ENCODE measurements at regions not wholly inside any gene's neighbourhood (a gene's known extent, or its start where the extent isn't known, plus 50 kb on each side); places are given as distances from the start of the nearest gene placed in this dataset.

GRCh38 chr20:59376109-59376841 lies 75.9 kb downstream of the EDN3 start:
- intact Hi-C loops (cut with micrococcal nuclease), result no loop called here
- ATAC-seq (no peak), DNase-seq (no peak)

- DNase-seq, result no peak
- intact Hi-C loops (cut with micrococcal nuclease), result no loop called here
- no peak for ATAC-seq
These were observed 76.6 kb downstream of the EDN3 start for GRCh38 chr20:59376998-59377397.

- no peak for DNase-seq
- intact Hi-C loops (cut with micrococcal nuclease), result no loop called here
These were observed 77.4 kb downstream of the EDN3 start for GRCh38 chr20:59377842-59378241.

GRCh38 chr20:59378396-59378795 lies 78.0 kb downstream of the EDN3 start:
- ATAC-seq, result no peak
- DNase-seq, result no peak
- intact Hi-C loops (cut with micrococcal nuclease), result no loop called here

More at GRCh38 chr20:59377842-59378241, 77.4 kb downstream of the EDN3 start:
- no peak for ATAC-seq

- intact Hi-C loops (cut with micrococcal nuclease), result no loop called here
- DNase-seq, result no peak
- ATAC-seq, result no peak
These were observed 78.6 kb downstream of the EDN3 start for GRCh38 chr20:59378966-59379365.

- DNase-seq (no peak), ATAC-seq (no peak)
- intact Hi-C loops (cut with micrococcal nuclease), result no loop called here
These were observed 81.3 kb downstream of the EDN3 start for GRCh38 chr20:59381689-59382088.

- intact Hi-C loops (cut with micrococcal nuclease), result no loop called here
- ATAC-seq (no peak), DNase-seq (no peak)
These were observed 81.8 kb downstream of the EDN3 start for GRCh38 chr20:59382157-59382725.

- DNase-seq (no peak), ATAC-seq (no peak)
- intact Hi-C loops (cut with micrococcal nuclease), result no loop called here
These were observed 82.5 kb downstream of the EDN3 start for GRCh38 chr20:59382907-59383306.

- no peak for DNase-seq
- intact Hi-C loops (cut with micrococcal nuclease), result no loop called here
- ATAC-seq, result no peak
These were observed 84.6 kb downstream of the EDN3 start for GRCh38 chr20:59385038-59385437.

GRCh38 chr20:59385480-59385879 lies 85.1 kb downstream of the EDN3 start:
- DNase-seq, result no peak
- ATAC-seq, result no peak
- intact Hi-C loops (cut with micrococcal nuclease), result no loop called here

- DNase-seq (no peak), ATAC-seq (no peak)
- intact Hi-C loops (cut with micrococcal nuclease), result no loop called here
These were observed 86.4 kb downstream of the EDN3 start for GRCh38 chr20:59386809-59387208.

GRCh38 chr20:59387891-59388290 lies 87.5 kb downstream of the EDN3 start:
- intact Hi-C loops (cut with micrococcal nuclease), result no loop called here
- ATAC-seq, result no peak
- no peak for DNase-seq

- intact Hi-C loops (cut with micrococcal nuclease), result no loop called here
- ATAC-seq (no peak), DNase-seq (no peak)
These were observed 88.0 kb downstream of the EDN3 start for GRCh38 chr20:59388402-59388801.

- no peak for DNase-seq
- intact Hi-C loops (cut with micrococcal nuclease), result no loop called here
- ATAC-seq, result no peak
These were observed 90.0 kb downstream of the EDN3 start for GRCh38 chr20:59390437-59390836.

- intact Hi-C loops (cut with micrococcal nuclease), result no loop called here
- DNase-seq, result no peak
- ATAC-seq, result no peak
These were observed 91.6 kb downstream of the EDN3 start for GRCh38 chr20:59391975-59392374.

- ATAC-seq, result no peak
- intact Hi-C loops (cut with micrococcal nuclease), result no loop called here
- no peak for DNase-seq
These were observed 92.3 kb downstream of the EDN3 start for GRCh38 chr20:59392736-59393135.

- intact Hi-C loops (cut with micrococcal nuclease), result no loop called here
These were observed 92.7 kb downstream of the EDN3 start for GRCh38 chr20:59393142-59393541.

GRCh38 chr20:59395729-59396128 lies 95.3 kb downstream of the EDN3 start:
- ATAC-seq (no peak), DNase-seq (no peak)
- intact Hi-C loops (cut with micrococcal nuclease), result no loop called here

More at GRCh38 chr20:59393142-59393541, 92.7 kb downstream of the EDN3 start:
- DNase-seq, result no peak
- ATAC-seq, result no peak

- intact Hi-C loops (cut with micrococcal nuclease), result no loop called here
These were observed 98.3 kb downstream of the EDN3 start for GRCh38 chr20:59398537-59399205.

GRCh38 chr20:59399426-59400099 lies 99.2 kb downstream of the EDN3 start:
- DNase-seq (no peak), ATAC-seq (no peak)
- intact Hi-C loops (cut with micrococcal nuclease), result loop anchor here (10.0 kb wide), 2 partner anchors 165 to 525 kb away; no protein-coding TSS in a partner anchor

More at GRCh38 chr20:59398537-59399205, 98.3 kb downstream of the EDN3 start:
- ATAC-seq, result no peak
- DNase-seq, result no peak

Measured in left ventricle myocardium superior (tissue), 1 donor.